GM19025 (cell line): ENCODE measurements at regions not wholly inside any gene's neighbourhood (a gene's known extent, or its start where the extent isn't known, plus 50 kb on each side); places are given as distances from the start of the nearest gene placed in this dataset.
"Not testable (repeated sequence)": the region's sequence is repeated elsewhere in the genome, so short reads cannot be mapped to it uniquely, and the experiment has no call there.

Source experiments
- ATAC-seq: cut with Tn5 transposase; IDR thresholded peaks from one replicate; pipeline ENCODE4 v1.9.1; 2021; ENCODE audit warnings: mild to moderate bottlenecking, low read depth, moderate library complexity; ENCODE audit not compliant: unreplicated experiment

DNA sequence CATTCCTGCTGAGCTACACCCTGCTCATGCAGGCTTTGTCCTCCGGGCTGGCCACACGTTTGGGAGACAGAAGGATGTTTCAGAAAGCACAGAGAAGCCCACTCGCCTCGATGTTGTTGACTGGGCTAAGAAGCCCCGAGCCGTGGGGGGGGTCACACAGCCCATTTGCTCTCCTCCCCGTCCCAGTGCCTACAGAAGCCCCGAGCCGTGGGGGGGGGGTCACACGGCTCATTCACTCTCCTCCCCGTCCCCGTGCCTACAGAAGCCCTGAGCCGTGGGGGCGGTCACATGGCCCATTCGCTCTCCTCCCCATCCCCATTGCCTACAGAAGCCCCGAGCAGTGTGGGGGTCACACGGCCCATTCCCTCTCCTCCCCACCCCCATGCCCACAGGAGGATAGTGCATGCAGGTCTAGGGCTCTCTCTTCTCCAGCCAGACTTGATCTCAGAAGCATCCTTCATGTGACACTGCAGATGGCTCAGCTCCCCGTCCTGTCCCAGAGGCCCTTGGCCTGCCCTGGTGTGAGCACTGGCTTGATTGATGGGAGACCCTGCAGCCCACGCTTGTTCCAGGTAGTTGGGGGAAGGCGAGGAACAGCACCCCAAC is 72.9 kb downstream of the NPIPB11 start:
- not testable (repeated sequence) for ATAC-seq

DNA sequence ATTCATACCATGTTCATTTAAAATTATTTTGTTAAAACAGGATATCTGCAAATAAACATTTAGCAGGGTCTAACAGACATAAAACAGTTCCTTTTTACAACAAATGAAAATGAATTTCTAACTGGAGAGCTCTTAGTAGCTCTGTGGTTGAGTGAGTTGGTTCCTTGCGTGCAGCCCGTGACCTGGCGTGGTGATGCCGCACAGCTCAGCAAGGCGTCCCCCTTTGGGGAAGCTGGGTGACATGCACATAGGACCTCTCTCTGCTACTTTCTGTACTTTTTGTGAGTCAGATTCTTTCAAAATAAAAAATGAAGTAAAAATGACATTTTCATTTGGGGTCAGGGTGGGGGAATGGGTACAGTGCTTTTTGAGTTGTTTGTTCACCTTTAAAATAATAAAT is 75.9 kb downstream of the NPIPB11 start:
- not testable (repeated sequence) for ATAC-seq

DNA sequence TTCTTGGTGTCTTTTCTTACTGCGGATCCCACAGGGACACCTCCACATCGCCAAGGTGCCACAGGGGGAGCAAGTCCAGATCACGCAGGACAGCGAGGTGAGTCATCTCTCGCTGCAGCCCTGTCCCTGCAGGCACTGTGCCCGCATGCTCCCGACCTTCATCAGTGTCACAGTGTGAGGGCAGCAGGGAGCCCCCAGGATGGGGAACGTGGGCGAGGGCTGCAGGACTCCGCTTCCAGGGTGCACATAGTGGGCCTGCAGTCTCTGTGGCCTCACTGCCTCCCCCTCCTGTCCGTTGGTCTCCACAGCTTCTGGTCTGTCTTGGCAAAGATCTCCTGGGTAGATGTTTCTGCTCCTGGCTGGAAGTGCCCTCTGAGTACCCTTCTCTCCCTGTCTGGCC is 78.0 kb downstream of the NPIPB11 start:
- ATAC-seq: not testable (repeated sequence)

DNA sequence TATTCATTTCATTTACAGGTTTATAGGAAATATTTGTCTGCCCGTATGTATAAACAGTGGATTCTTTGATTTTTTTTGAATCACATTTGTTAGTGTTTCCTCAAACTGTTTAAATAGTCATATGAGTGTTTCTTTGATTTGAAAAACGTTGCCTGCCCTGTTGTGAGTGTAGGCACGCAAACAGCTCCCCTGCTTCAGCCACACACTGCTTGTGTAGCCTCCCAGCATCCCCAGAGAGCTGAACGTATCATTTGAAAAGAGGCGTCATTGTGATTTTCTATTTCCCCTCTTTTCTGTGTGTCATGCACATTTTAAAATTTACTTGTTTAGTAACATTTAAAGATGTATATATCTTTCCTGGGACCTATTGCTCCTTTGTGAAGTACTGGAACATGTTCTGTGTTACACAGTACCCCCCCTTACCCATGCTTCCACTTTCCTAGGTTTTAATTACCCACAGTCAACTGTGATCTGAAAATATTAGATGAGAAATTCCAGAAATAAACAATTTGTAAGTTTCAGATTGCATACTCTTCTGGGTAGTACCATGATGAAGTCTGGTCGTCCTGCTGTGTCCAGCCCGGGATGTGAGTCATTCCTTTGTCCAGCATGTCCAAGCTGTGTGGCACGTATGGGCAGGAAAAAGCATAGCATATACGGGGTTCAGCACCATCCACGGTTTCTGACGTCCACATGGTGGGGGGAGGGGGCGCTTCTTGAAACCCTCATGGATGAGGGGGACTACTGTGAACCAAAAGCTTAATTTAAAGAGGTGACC is 78.7 kb downstream of the NPIPB11 start:
- not testable (repeated sequence) for ATAC-seq

DNA sequence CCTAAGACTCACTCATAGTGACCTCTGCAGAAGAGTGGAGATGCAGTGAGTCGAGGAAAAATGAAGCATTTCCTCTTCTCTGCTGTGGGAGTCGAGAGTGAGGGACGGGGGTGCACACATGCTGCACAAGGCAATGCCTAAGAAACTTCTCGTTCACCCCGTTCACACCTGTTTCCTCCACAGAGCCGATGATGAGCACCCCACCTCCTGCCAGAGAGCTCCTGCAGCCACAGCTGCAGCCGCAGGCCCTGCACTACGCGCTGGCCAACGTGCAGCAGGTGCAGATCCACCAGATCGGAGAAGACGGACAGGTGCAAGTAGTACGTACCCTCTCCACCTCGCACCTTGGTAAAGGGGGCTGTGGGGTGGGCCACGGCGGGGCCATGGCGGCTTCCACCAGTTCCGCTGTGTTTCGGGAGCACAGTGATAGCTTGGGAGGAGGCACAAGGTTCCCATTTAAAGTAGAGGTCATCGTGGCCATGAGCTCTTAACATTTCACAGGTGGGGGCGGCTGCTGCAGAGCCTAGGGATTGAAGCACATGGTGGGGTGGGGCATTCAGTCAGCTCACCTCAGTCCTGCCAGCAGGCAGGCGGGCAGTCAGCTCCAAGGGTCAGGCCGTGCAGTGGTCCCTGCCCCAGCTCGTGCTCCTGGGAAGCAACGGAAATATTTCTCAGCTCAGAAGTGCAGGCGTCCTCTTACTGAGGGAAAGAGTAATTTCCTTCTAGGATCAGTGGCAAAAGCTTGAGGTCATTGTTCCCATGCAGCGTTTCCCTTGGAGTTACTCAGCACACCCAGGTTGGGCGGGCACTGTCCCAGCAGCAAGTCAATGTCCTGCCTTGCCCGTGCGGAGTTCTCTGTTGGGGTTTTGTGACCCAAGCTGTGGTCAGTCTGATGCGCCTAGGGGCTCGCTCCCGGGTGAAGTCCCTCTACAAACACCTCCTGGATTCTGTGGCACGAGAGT is 80.1 kb downstream of the NPIPB11 start:
- ATAC-seq: not testable (repeated sequence)

DNA sequence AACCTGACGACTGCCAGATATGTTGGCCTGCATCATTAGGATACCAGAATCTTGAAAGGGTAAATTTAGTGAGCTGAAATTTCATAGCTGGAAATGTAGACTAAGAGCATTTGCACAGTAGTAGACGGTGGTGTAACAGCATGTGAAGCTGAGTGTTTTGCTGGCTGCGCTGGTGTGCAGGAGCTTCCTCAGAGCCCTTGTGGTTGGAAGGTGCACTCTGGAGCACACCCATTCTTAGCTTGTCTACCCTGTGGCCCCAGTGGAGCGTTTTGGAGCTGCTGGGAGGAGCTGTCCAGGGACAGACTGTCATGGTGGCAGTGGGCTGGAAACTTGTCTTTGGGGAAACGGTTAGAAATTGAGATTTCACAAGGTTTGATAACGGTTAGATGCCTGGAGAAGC is 82.8 kb downstream of the NPIPB11 start:
- not testable (repeated sequence) for ATAC-seq

DNA sequence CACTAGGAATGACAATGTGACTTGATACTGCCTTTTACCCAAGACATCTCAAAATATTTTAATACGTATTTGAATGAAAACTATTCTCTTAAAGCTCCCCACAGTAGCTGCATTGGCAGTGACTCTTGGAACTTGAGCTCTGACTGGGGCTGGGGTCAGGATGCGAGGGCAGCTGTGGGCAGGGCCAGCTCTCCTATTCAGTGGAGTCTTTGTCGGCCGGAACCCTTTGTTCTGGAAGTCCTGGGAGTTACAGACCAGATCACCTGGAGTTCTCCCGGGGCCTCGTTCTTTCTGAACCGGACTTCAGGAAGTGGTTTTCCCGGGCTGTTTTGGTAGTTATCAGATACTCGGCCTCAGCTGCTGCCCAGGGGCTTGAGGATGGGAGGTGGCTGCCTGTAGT is 84.9 kb downstream of the NPIPB11 start:
- no peak for ATAC-seq

DNA sequence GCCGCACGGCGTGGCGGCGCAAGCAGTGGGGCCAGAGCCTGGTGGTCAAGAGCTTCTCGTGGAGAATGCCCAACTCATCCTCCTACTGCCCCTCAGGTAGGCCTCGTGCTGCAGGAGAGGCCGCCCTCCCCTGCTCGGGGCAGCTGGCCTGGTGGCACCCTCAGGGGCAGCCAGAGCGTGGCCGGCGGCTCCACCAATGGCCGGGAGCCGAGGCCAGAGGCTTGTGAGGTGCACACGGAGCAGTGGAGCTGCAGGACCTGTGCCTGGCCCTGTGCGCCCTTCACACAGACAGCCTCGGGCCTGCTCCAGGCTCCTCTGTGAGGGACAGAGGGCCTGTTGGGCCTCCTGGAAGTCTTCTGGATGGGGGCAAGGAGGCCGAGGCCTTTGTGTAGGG is 85.5 kb downstream of the NPIPB11 start:
- ATAC-seq: no peak

DNA sequence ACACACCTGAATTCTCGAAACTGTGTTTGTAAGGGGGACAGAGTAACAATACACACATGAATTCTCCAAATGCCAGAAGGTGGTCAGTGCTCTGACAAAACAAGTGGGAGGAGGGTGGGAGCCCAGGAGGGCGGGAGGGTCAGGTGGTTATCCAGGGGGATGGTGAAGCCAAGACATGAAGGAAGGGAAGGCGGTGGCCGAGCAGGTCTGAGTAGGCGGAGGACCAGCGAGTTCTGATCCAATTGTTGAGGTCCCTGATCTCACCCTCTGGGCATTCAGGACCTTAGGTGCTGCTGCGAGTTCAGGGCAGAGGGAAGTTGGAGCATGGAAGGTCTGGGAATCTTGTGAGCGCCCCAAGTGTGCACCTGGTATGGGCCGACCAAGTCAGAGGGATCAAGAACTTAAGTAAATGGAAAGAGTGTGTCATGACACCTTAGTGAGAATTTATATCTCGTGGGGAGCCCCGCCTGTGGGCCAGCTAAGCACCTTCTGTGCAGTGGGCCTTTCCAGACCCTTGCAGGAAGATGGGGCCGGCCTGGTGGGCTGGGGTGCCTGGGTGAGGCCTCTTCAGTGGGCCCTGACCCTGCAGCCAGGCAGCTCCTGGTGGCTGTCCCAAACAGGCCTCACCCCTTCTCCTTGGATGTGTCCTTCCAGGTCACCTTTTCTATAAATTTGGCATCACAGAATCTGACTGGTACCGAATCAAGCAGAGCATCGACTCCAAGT is 86.1 kb downstream of the NPIPB11 start:
- no peak for ATAC-seq

DNA sequence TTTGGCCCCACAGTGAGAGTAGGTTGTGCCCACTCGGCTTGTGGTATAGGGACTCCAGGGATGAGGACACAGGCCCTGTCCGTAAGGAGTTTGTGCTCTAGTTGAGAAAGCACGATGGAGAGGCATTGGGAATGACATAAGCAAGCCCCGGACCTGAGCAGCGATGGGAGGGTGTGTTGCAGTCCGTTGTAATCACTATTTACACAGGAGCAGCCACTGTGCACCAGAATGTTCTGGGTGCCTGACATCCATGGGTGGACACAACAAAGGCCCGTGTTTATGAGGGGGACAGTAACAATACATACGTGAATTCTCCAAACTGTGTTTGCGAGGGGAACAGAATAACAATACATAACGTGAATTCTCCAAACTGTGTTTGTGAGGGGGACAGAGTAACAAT is 86.8 kb downstream of the NPIPB11 start:
- ATAC-seq: no peak

DNA sequence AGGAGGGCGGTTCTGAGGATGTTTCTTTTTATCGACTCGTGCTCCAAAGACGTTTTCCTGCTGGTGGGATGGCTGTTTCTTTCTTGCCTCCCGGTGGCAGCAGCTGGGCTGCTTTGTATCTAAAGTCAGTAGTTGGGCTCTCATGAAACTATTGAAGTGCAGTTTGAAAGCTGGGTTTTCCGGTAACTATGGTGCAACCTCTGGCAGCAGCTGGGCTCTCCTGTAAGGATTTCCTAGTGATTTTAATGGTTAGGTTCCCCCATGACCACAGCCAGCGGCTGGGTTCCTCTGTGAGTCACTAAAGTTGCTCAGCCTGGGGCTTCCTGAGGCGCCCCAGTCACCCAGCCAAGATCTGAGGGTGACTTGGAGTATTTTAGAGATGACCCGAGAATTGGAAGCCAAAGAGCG is 87.9 kb downstream of the NPIPB11 start:
- ATAC-seq: not testable (repeated sequence)

DNA sequence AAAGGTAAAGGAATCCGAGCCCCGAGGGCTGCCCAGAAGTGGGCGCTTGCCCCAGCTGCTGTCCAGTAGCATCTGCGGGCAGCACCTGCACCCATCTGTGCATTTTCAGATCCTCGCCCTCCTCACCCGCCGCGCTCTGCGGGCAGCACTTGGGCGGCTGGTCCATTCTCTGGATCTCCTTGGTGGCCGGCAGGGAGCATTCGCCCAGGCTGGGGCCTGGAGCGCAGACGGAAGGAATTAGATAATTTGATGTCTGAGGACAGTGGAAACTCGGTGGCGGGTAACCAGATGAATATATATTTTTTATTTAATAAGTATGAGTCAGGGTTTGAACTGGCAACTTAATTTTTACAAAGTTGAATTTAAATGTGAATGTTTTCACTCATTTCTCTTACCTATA is 88.5 kb downstream of the NPIPB11 start:
- no peak for ATAC-seq

DNA sequence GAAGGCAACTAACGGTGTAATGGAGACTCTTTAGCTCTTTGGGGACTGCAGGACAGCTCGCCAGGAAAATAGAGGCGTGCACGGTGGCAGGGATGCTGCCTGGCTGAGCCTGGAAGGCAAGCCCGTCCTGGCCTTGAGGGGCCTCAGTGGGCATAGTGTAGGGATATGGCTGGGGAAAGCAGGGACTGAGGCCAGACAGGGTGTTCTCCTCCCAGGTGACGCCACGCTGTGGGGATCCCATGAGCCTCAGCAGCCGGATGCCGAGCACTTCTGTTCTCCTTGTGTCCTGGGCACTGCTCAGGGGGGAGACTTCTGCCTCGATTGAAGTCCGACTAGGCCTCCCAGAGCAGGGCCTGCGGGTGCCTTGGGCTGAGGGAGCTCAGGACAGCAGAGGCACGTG is 89.2 kb downstream of the NPIPB11 start:
- no peak for ATAC-seq

DNA sequence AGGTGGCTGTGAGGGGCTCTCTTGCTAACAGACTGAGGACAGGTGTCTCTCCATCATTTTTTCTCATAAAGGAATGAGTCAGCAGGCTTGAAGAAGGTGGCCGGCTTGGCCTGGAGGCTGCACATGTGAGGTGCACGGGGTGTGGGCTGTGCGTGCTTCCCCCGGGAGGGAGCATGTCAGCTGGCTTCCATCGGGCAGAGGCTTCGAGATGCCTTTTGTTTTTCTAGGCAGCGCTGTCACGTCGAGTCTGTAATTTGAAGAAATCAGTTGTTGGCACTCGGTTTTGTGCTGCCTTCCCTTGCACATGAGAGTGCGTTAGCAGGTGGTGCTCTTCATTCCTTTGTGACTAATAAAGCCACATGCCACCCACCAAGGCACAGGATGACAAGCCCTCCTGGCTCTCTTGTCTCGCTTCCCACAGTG is 89.7 kb downstream of the NPIPB11 start:
- ATAC-seq: no peak

DNA sequence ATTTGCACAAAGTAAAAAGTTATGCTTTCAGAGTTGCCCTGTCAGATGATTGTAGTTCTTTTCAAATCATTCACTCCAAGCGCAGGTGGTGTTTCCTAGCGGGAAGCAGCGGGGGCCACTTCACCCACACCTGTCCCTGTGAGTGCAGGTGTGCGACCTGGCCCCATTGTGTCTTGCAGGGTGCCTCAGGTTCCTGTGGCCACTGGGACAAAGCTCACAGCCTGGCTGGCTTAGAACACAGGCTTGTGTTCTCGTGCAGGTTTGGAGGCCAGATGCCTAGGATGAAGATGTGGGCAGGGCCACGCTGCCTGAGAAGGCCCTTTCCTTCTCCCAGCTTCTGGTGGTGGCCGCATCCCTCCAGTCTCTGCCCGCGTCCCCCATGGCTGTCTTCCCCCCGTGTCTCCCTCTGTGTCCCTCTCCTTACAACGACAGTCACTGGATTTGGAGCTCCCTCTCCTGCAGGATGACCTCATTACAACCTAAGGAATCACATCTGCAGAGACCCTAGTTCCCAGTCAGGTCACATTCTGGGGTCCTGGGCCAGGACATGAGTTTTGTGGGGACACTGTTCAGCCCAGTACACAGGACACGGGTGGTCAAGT is 90.5 kb downstream of the NPIPB11 start:
- no peak for ATAC-seq

DNA sequence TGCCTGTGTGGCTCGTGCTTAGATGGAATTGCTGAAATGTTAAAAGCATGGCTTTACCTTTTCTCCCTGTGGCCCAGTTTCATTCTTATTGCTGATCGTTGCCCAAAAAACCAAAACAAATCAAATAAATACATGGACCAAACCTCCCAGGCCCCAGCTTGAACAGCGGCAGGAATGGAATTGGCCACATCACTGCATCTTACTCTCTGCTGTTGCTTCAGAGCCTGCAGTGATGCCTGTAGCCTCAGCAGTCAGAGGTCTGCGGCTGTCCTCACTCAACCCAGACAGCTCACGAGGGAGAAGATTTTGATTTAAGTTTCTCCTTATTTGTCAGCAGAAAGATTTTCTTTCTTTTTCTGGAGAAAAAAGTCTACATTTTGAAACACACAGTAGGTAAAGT is 91.5 kb downstream of the NPIPB11 start:
- ATAC-seq: no peak

DNA sequence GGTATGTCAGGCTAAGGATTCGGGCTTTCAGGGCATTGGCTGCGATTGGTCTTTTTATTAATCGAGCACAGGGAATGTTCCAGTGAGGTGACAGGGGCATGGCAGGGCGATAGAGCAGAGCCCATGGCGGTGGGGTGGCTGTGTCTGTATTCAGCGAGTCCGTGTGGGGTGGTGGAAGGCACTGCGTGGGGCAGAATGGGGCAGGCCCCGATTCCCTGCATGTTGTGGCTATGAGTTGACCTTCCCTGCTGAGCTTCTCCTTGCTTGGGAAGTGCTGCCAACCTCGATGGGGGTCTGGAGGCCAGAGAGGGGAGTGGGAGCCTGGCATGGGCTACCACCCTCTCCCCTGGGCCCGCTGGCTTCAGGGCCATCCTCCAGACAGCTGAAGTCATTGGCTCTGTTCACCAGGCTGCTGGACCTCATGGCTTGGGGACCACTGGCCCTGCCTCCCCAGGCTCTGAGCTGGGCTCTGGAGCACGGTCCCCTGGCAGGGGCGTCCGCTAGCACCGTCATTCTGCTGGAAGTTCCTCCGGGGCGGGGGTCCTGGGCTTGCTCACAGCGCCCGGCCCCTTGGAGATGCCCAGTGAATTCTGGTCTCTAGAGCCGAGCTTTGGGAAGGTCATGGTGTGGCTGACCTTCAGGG is 92.1 kb downstream of the NPIPB11 start:
- no peak for ATAC-seq

DNA sequence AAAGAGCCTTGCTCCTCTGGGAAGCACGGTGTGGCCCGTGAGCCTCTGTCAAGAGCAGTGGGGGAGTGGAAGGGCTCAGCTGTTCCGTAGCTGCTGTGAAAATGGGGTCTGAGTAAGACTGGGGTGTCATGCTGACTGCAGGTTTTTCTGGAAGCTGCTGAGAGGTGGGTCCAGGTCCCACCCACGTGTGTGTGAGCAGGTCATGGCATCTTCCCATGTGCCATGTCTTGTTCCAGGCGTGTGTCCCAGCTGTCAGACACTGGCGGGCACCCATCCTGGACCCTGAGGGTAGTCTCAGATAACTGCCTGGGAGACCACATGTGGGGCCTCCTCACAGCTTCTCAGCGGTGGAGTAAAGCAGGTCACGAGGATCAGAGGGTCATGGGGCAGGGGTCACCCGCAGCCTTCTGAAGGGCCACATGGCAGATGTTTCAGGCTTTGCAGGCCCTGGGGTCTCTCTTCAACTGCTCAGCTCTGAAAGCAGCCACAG is 92.9 kb downstream of the NPIPB11 start:
- ATAC-seq: no peak

DNA sequence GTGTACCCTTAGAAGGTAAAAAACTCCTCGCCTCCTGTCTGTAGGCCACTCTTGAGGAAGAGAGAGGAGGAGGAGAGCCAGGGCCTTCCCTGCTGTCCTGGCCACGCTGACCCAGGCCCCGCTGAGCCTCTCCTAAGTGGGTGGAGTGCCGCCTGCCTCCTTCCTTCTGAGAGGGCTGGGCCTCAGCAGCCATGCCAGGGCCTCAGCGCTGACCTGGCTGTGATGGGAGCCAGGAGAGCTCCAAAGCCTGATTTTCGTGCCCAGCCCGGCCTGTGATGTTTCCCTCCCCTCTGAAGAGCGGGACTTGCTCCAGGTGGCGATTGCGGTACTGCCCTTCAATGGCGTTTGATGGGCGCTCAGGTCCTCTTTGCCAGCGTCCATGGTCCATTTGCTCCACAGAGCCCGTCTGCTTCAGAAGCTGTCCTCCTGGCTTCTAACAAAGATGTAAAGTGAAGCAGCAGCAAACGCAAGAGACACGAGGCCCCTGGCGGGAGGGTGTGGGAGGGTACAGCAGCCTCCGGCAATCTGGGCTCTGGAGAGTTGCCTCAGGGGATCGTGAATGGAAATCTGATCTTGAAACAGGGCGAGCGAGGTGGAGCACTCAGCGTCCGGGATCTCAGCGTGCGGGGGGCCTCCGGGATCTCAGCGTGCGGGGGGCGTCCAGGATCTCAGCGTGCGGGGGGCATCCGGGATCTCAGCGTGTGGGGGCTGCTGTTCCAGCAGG is 93.5 kb downstream of the NPIPB11 start:
- no peak for ATAC-seq
